ENCODE measurements at regions not wholly inside any gene's neighbourhood (a gene's known extent, or its start where the extent isn't known, plus 50 kb on each side); places are given as distances from the start of the nearest gene placed in this dataset.

DNA sequence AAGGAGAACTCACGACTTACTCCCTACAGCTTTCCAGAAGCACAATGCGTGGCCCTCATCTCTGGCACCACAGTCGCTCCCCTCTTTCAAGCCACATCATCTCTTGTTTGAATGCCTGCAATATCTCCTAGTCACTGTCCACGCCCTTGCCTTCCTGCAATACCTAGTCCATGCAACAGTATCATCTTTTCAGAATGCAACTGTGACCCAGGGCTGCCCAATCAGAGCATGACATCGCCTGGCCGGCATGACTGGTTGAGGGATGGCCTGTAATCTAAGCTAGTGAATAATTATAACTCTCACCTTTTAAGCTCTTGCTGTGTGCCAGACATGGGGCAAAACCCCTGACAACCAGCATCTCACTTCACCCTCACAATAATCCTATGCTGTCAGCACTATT is 52.5 kb upstream of the CPEB4 start:
- TF ChIP-seq CTCF (IDR thresholded peaks at IDR 0.05) = no peak
- no peak overlapping the region for H3K4me3 ChIP-seq (ENCODE audit: low read length)
- WGBS (ENCODE audit: insufficient coverage) = 86% methylated on average over 6 of the region's 6 CpGs
- no peak overlapping the region for H3K4me3 Mint-ChIP-seq
- intact Hi-C loops (cut with micrococcal nuclease) = no loop called here
- no peak overlapping the region for H3K27ac Mint-ChIP-seq
- ATAC-seq (no peak), DNase-seq (no peak)
- H3K36me3 ChIP-seq (ENCODE audit: control insufficient read depth, insufficient read depth, low read length) = no peaks in the 10 kb centered on the region
- no peaks in the 10 kb centered on the region for H3K27me3 Mint-ChIP-seq (ENCODE audit: low read depth in 2 of 2)
- H3K36me3 Mint-ChIP-seq = no peaks in the 10 kb centered on the region
- H3K27me3 ChIP-seq (ENCODE audit: control insufficient read depth, insufficient read depth, low read length) = no peaks in the 10 kb centered on the region
- no peak overlapping the region for H3K27ac ChIP-seq (ENCODE audit: low read length)
- H3K4me1 Mint-ChIP-seq = no peaks in the 10 kb centered on the region
- H3K9me3 Mint-ChIP-seq = no peaks in the 10 kb centered on the region
- no peaks in the 10 kb centered on the region for H3K4me1 ChIP-seq (ENCODE audit: control insufficient read depth, insufficient read depth, low read length)
- H3K9me3 ChIP-seq (ENCODE audit: control insufficient read depth, insufficient read depth, low read length) = no peaks in the 10 kb centered on the region

DNA sequence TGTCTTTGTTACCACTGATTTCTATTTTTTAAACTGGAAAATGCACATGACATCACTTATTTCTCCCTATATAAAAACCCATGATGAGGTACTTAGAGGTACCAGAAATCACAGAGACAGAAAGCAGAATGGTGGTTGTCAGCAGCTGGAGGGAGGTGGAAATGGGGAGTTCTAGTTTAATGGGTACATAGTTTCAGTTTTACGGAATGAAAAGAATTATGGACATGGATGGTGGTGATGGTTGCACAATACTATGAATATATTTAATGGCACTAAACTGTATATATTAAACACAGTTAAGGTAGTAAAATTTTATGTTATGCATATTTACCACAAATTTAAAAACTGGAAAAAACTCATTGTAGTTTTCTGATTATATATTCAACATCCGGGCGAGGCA is 50.5 kb upstream of the CPEB4 start:
- Histone ChIP-seq H3K9me3 (ENCODE audit: control insufficient read depth, insufficient read depth, low read length) (no peaks in the 10 kb centered on the region), H3K27me3 (ENCODE audit: control insufficient read depth, insufficient read depth, low read length) (no peaks in the 10 kb centered on the region), H3K27ac (ENCODE audit: low read length) (no peak overlapping the region), H3K36me3 (ENCODE audit: control insufficient read depth, insufficient read depth, low read length) (no peaks in the 10 kb centered on the region), H3K4me3 (ENCODE audit: low read length) (no peak overlapping the region), H3K4me1 (ENCODE audit: control insufficient read depth, insufficient read depth, low read length) (no peaks in the 10 kb centered on the region)
- H3K27me3 Mint-ChIP-seq (ENCODE audit: low read depth in 2 of 2) = no peaks in the 10 kb centered on the region
- 94% methylated on average over 2 of the region's 3 CpGs for WGBS (ENCODE audit: insufficient coverage)
- no peaks in the 10 kb centered on the region for H3K9me3 Mint-ChIP-seq
- intact Hi-C loops (cut with micrococcal nuclease) = no loop called here
- no peak overlapping the region for H3K4me3 Mint-ChIP-seq
- H3K4me1 Mint-ChIP-seq = no peaks in the 10 kb centered on the region
- H3K36me3 Mint-ChIP-seq = no peaks in the 10 kb centered on the region
- no peak for ATAC-seq
- TF ChIP-seq CTCF (IDR thresholded peaks at IDR 0.05) = no peak
- no peak overlapping the region for H3K27ac Mint-ChIP-seq
- no peak for DNase-seq
